Upper lobe of left lung (tissue), 6 donors: ENCODE measurements at regions not wholly inside any gene's neighbourhood (a gene's known extent, or its start where the extent isn't known, plus 50 kb on each side); places are given as distances from the start of the nearest gene placed in this dataset.

Experiments used
- ATAC-seq, 2 donors: fragments of 200-7000 bp; cut with Tn5 transposase; one replicate each; pipeline ENCODE4 v1.9.1; 2022; ENCODE audit warnings: mild to moderate bottlenecking in 2 of 2, moderate library complexity in 2 of 2; ENCODE audit not compliant: low FRiP score in 2 of 2
- DNase-seq, 2 donors: peaks; one replicate each; pipeline ENCODE4 v3.0.0-alpha.2; 2019 to 2020
- H3K27ac ChIP-seq, 4 donors: fragments of 200-600 bp; sonication (generic); one replicate each; pipeline ENCODE4 v1.5.1; 2016 to 2019
- H3K27me3 ChIP-seq, 4 donors: fragments of 200-600 bp; sonication (generic); one replicate each; pipeline ENCODE4 v1.5.1; 2017 to 2019
- H3K36me3 ChIP-seq, 4 donors: fragments of 200-600 bp; sonication (generic); one replicate each; pipeline ENCODE4 v1.5.1; 2016 to 2019
- H3K4me1 ChIP-seq, 4 donors: fragments of 200-600 bp; sonication (generic); one replicate each; pipeline ENCODE4 v1.5.1; 2018 to 2019
- H3K4me3 ChIP-seq, 4 donors: fragments of 200-600 bp; sonication (generic); one replicate each; pipeline ENCODE4 v1.5.1; 2017 to 2019; ENCODE audit warnings: mild to moderate bottlenecking in 2 of 4, moderate library complexity in 1 of 4
- H3K9me3 ChIP-seq, 4 donors: fragments of 200-600 bp; sonication (generic); one replicate each; pipeline ENCODE4 v1.5.1; 2018 to 2019
- EP300 ChIP-seq, 4 donors: sonication (generic); formaldehyde crosslinking; IDR thresholded peaks; one replicate each; pipeline ENCODE4 v1.5.1; 2017; ENCODE audit warnings: antibody characterized with exemption in 4 of 4, control low read depth in 2 of 4
- POLR2A ChIP-seq, 4 donors: fragments of 450-650 bp; IDR thresholded peaks; one replicate each; pipeline ENCODE4 v1.5.1; 2016 to 2017; ENCODE audit warnings: antibody characterized with exemption in 4 of 4, mild to moderate bottlenecking in 2 of 4
- POLR2AphosphoS5 ChIP-seq, 2 donors: sonication (generic); formaldehyde crosslinking; IDR thresholded peaks; one replicate each; pipeline ENCODE4 v1.5.1; 2017; ENCODE audit warnings: antibody characterized with exemption in 2 of 2
- WGBS, 2 donors: methylation state at CpG; one replicate each; pipeline ENCODE4 v1.1.5; 2017 to 2018; 5-methylcytosine and 5-hydroxymethylcytosine counted together
- TF ChIP-seq, protein P1 (sequence below), 6 experiments: fragments of 450-650 bp in 4 of 6; fragments of 200-600 bp in 2 of 6; sonication (generic) in 2 of 6; IDR thresholded peaks; one replicate each; pipeline ENCODE4 v1.5.1; 2016 to 2019; ENCODE audit warnings: antibody characterized with exemption in 6 of 6
- donor health status: DM: no; HTN: no; CAD: no; lungs with moderate emphysema.
- donor health status: DM: no; HTN: yes; CAD: no; lungs with severe emphysema.

DNA sequence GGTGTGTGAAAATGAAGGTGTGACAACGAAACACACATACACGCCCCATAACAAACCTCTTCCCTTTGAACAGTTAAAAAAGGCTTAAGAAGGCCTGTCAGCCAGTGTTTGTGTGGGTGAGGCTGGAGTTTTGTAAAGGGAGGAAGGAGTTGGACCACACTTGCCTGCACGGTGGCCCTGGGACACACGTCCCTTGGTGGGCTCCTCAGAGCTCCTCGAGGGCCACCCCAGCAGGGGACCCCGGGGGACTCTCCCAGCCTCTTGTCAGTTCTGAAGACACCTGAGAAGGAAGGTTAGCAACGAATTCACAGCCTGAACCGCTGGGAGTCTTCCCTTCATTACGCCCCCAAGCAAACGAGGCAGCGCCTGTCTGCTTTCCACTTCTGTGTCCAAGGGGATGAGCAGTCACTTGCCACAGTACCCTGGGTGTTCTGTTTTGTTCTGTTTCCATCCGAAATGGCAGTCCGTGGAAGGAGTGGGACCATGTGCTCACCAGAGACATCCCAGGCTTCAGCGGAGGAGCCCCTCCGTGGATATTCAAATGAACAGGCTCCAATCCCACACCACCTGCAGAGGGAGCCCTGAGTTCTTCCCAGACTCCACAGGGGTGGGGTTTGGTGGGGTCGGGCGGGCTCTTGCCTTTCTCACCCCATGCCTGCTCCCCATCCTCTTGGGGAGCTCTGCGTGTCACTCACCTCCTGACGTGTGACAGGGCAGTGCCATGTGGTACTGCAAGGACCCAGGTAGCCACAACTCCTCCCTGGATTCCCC, 68.6 kb downstream of the NRN1 start:
- Histone ChIP-seq H3K27ac (no peak overlapping the region), H3K36me3 (no peaks in the 10 kb centered on the region), H3K9me3 (no peaks in the 10 kb centered on the region), H3K27me3 (no peaks in the 10 kb centered on the region), H3K4me1 (no peaks in the 10 kb centered on the region), H3K4me3 (no peak overlapping the region)
- no peak for TF ChIP-seq EP300 (IDR thresholded peaks at IDR 0.05)
- TF ChIP-seq, protein P1, sequence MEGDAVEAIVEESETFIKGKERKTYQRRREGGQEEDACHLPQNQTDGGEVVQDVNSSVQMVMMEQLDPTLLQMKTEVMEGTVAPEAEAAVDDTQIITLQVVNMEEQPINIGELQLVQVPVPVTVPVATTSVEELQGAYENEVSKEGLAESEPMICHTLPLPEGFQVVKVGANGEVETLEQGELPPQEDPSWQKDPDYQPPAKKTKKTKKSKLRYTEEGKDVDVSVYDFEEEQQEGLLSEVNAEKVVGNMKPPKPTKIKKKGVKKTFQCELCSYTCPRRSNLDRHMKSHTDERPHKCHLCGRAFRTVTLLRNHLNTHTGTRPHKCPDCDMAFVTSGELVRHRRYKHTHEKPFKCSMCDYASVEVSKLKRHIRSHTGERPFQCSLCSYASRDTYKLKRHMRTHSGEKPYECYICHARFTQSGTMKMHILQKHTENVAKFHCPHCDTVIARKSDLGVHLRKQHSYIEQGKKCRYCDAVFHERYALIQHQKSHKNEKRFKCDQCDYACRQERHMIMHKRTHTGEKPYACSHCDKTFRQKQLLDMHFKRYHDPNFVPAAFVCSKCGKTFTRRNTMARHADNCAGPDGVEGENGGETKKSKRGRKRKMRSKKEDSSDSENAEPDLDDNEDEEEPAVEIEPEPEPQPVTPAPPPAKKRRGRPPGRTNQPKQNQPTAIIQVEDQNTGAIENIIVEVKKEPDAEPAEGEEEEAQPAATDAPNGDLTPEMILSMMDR (IDR thresholded peaks at IDR 0.05) = no peak
- TF ChIP-seq POLR2A (IDR thresholded peaks at IDR 0.05) = no peak
- TF ChIP-seq POLR2AphosphoS5 (IDR thresholded peaks at IDR 0.05) = no peak
- 74 to 83% methylated on average over 15 to 19 of the region's 19 CpGs for WGBS, 2 donors
- ATAC-seq = no peak
- peak in 1 of 2 donors; percentile 51 for DNase-seq

GRCh38 chr6:5937169-5937909, 69.4 kb downstream of the NRN1 start:
- ATAC-seq = no peak
- 77 to 86% methylated on average over 14 of the region's 14 CpGs for WGBS, 2 donors
- TF ChIP-seq, protein P1 (IDR thresholded peaks at IDR 0.05) = no peak
- TF ChIP-seq POLR2A (IDR thresholded peaks at IDR 0.05) = no peak
- TF ChIP-seq EP300 (IDR thresholded peaks at IDR 0.05) = no peak
- no peak for TF ChIP-seq POLR2AphosphoS5 (IDR thresholded peaks at IDR 0.05)

DNA sequence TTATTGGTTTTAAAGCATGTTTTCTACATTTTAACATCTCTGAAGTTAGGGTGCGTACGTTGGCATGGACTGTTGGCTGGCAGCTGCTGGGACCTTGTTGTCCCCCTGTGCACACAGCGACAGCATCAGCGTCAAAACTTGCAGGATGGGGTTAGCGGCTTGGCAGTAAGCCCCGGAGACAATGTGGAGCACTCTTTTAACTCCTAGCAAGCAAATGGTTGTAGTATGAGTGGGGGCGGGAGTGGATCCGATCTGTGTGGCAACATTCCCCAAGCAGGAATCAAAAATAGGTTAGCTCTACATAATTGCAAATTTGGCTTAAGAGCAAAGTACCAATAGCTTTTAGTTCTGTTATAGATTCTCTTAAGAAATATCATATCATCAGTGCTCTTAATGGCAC, 70.1 kb downstream of the NRN1 start:
- DNase-seq = no peak
- no peak for ATAC-seq
- 75 to 80% methylated on average over 8 of the region's 8 CpGs for whole genome bisulfite sequencing, 2 donors

More at GRCh38 chr6:5937169-5937909, 69.4 kb downstream of the NRN1 start:
- no peak for DNase-seq
- Histone ChIP-seq H3K4me1 (no peaks in the 10 kb centered on the region), H3K36me3 (no peaks in the 10 kb centered on the region), H3K9me3 (no peaks in the 10 kb centered on the region), H3K27ac (no peak overlapping the region), H3K27me3 (no peaks in the 10 kb centered on the region), H3K4me3 (no peak overlapping the region)

DNA sequence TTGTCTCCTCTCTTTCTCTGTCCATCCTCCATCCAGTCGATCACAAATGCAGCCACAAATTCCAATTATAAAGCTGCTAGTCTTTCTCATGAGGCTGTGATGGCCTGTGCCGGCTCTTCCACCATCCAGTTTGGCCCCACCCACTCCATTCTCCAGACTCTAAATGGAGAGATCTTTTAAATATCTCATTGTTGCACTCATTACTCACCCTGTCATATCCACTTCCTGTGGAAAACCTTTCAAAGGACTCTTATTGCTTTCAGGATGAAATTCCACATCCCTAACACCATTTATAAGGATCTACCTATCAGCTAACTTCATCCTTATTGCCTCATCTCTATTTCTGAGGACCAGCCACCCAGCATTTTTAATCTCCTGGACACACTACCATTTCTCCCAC, 70.6 kb downstream of the NRN1 start:
- DNase-seq = no peak
- TF ChIP-seq POLR2AphosphoS5 (IDR thresholded peaks at IDR 0.05) (no peak), POLR2A (IDR thresholded peaks at IDR 0.05) (no peak), EP300 (IDR thresholded peaks at IDR 0.05) (no peak)
- TF ChIP-seq, protein P1 (IDR thresholded peaks at IDR 0.05) = no peak
- ATAC-seq = no peak
- H3K36me3 ChIP-seq = no peaks in the 10 kb centered on the region
- no peaks in the 10 kb centered on the region for H3K4me1 ChIP-seq
- no peaks in the 10 kb centered on the region for H3K9me3 ChIP-seq
- WGBS, 2 donors = 71 to 72% methylated on average over 2 of the region's 2 CpGs
- no peak overlapping the region for H3K4me3 ChIP-seq
- no peak overlapping the region for H3K27ac ChIP-seq
- no peaks in the 10 kb centered on the region for H3K27me3 ChIP-seq

More for the DNA sequence above, 70.1 kb downstream of the NRN1 start:
- Histone ChIP-seq H3K4me1 (no peaks in the 10 kb centered on the region), H3K27ac (no peak overlapping the region), H3K27me3 (no peaks in the 10 kb centered on the region), H3K9me3 (no peaks in the 10 kb centered on the region), H3K4me3 (no peak overlapping the region), H3K36me3 (no peaks in the 10 kb centered on the region)
- TF ChIP-seq POLR2A (IDR thresholded peaks at IDR 0.05) (no peak), POLR2AphosphoS5 (IDR thresholded peaks at IDR 0.05) (no peak), EP300 (IDR thresholded peaks at IDR 0.05) (no peak)
- TF ChIP-seq, protein P1 (IDR thresholded peaks at IDR 0.05) = no peak
